GM19238 (cell line): ENCODE measurements at regions not wholly inside any gene's neighbourhood (a gene's known extent, or its start where the extent isn't known, plus 50 kb on each side); places are given as distances from the start of the nearest gene placed in this dataset.

Experiments used
- DNase-seq: peaks from one replicate; pipeline ENCODE4 v3.0.0; 2011; ENCODE audit warnings: low spot score; ENCODE audit not compliant: insufficient read length

DNA sequence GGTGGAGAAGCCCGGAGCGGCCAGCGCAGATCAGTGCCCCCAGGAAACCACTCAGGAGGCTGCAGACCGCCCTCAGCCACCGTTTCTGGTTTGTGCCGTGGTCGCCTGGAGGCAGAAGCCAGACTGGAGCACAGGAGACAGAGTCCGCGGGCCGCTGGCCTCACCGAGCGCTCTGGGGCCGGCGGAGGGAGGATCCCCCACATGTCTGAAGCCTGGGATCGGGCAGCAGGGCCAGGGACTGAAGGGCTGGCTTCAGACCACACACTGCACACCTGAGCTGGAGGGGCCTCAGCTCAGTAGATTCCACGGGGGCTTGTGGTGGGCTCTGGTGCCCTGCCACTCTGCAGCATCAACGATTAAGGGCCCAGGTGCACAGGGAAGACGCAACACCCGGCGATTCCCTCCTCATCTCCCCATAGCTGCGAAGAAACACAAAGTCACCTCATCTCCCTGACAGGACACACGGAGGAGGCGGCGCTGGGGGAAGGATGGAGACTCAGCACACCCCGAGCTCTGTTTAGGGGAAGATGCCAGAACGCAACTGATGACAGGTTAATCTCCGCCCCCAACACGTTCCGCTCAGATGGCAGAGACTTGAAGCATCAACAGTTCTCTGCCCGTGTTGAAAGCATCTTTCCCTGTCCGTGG lies 408.1 kb downstream of the GALR1 start:
- DNase-seq: no peak

DNA sequence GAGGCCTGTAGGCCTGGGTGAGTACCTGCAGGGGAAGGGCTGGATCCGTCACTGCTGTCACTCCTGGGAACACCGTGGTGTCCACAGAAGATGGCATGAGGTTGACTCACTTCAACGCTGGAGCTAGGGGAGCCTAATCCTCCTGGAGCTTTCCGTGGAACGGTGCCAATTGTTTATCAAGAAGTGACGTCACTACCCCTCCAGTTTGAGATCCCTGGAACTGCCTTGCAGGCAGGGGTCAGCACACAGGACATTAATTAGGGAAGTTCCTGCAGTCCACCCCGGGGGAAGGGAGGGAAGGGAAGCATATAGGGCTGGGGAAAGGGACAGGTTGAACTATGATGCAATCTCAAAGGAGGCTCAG lies 408.6 kb downstream of the GALR1 start:
- DNase-seq: no peak

DNA sequence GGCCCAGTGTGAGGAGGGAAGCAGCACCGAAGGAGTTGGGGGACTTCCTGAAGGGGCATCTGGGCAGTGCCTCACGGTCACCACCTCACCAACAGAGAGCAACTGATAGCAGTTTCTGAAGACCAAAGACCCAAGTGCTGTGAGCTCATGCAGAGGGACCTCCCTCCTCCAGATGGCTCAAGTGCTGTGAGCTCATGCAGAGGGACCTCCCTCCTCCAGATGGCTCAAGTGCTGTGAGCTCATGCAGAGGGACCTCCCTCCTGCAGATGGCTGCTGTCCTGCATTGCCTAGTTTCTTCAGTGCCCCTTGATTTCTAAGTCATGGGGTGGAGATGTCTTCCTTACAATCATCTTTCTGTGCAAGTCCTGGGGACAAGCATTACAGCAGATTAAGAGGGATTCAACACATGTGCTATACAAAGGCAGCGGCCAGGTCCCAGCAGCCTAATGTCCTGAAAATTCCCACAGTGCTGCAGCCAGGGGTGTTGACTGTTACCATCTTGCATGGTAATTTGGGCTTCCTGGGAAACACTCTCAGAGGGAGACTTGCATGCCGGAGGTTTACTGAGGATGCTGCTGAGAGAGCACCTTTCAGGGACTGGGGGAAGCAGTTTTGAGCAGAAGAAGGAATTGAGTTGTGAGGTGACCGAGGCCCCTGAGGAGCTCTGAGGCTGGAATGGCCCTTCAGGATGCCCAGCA lies 409.3 kb downstream of the GALR1 start:
- DNase-seq: no peak

DNA sequence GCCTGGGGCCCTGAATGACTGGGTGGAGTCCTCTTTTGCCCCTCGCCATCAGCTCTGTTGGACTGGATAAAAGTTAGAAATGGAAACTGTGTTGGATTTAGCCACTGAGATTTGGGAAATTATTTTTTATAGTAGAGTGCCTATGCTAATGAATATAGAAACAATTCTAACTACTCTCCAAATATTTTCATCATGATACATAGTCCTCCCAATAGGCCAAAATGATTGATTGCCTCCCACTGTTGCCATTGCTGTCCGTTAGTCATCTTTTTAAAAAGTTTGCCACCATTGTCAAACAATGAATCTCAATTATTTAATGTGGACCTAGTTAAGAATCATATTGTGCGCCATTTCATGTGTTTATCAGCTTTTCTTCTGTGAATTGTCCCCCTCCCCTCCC lies 417.0 kb downstream of the GALR1 start:
- no peak for DNase-seq

DNA sequence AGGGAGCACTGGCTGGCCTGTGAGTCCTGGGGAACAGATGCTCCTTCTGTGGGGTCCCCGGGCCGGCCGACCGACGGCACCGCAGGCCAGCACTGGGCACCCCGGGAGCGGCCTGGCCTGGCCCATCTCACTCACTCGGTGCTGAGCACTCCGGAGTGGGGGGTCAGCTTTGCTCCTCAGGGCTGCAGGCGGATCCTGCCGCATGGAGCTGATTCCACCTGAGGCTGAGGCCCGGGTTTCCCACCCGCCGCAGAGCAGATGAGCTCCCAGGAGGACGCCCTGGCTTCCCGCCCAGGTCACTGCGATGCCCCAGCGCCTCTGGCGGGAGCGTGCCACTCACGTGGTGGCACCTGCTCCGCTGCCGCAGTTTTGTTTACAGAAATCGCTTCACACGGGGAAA lies 418.6 kb downstream of the GALR1 start:
- no peak for DNase-seq

DNA sequence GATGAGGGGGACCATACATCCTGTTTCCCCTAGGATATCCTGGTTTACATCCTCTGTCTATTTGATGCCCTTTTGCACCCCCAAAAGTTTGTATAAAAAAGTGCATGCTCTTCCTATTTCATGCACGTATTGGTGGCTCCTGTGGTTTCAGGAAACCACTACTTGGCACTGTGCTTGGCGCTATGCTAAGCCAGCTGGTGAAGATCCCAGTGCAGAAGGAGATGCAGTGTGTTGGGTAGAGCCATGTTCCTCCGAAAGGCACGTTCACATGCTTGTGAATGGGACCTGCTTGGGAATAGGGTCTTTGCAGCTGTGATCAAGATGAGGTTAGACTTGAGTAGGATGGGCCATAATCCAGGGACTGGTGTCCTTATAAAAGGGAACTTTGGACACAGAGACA lies 419.7 kb downstream of the GALR1 start:
- DNase-seq: no peak

DNA sequence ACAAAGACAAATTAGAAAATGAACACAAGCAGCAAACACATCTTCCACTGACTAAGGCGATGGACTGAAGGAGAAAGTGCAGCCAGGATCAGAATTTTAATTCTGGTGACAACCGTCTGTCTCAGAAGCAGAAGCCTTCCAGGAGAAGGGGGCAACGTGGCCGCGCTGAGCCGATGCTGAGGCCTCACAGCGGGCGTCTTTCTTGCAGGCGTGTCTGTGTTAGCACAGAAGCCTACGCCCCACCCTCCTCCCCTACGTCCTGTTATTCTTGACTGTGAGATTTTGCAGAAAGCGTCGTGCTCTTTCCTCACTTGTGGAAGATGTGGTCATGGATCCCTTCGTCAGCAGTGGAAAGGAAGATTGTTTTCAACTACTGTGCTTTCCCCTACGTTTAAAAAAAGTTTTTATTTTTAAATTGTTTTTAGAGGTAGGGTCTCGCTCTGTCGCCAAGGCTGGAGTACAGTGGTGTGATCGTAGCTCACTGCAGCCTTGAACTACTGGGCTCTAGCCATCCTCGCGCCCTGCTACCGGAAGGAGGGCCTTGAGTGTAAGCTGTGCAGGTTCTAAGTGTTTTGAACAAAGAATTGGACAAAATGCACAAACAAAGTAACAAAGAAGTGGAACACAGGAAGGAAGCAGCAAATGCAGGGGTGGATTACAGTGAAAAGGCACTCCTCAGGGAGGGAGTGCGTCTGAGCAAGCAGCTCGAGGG lies 422.0 kb downstream of the GALR1 start:
- no peak for DNase-seq

DNA sequence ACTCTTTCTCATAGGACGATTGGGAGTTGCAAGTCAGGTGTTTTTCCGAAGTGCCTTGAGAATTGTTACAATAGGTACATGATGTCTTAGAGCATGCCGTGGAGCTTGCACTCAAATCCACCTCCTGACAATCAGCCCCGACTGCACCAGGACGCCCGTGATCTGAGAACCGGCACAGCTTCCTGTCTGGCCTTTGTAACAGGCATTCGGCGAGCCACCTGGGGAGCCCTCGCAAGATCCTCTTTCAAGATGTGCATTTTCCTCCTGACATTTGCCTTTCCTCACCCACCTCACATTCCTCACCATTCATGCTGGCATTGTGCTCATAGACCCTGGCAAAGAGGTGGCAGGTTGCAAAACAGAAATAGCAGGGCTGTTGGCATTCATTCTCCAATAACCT lies 427.3 kb downstream of the GALR1 start:
- no peak for DNase-seq

DNA sequence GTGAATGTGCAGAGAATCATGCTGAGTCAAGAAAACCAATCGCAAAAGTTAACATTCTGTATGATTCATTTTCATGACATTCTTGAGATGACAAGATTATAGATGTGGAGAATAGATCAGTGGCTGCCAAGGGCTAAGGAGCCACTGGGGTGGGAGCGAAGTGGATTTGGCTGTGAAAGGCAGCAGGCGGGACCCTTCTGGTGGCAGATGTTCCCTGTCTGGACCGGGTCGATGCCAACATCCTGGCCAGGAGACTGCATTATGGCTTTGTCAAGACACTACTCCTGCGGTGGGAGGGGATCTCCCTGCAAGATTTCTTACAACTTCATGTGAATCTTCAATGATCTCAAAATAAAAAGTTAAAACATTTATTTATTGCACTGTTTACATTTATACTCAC lies 427.9 kb downstream of the GALR1 start:
- no peak for DNase-seq

DNA sequence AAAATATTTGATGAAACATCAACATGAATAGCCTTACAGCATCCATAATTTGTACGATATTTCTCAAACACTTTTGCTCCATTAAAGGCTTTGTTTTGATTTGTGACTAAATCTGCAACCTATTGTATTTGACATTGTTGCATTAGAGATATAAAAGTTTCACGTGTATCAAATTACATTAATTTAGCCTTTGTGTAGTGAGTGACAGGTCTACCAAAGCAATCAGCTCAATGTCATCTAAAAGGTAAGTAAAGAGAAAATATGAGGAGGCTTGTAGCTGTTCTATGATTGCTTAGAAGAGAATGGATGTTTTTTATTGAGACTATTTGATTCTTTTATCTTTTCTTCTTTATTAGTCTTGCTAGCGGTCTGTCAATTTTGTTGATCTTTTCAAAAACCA lies 430.2 kb downstream of the GALR1 start:
- no peak for DNase-seq

DNA sequence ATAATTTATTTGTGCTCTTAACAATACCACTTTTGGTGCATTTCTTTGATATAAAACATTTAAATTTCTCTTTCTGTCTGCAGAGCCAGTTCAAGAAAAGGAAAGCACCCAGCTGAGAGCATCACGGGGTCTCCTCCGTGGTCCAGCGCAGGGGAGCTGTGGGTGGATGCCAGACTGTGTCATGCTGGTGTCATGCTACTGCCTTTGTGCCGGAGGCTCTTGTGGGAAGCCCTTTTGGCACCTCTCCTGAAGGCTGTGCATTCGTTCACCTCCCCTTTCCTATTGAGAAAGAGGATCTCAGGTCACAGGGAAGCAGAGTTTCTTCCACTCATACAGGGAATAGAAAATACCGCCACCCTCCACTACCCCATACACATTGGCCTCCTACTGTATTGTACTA lies 450.4 kb downstream of the GALR1 start:
- no peak for DNase-seq

DNA sequence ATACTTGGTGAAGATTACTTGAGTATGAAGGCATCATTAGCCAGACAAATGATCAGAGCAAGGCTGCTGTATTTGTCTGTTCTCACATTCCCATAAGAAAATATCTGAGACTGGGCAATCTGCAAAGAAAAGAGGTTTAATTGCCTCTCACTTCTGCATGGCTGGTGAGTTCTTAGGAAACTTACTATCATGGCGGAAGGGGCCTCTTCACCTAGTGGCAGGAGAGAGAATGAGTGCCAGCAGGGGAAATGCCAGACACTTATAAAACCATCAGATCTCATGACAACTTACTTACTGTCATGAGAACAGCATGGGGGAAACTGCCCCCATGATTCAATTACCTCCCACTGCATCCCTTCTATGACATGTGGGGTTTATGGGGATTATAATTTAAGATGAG lies 452.3 kb downstream of the GALR1 start:
- DNase-seq: no peak

DNA sequence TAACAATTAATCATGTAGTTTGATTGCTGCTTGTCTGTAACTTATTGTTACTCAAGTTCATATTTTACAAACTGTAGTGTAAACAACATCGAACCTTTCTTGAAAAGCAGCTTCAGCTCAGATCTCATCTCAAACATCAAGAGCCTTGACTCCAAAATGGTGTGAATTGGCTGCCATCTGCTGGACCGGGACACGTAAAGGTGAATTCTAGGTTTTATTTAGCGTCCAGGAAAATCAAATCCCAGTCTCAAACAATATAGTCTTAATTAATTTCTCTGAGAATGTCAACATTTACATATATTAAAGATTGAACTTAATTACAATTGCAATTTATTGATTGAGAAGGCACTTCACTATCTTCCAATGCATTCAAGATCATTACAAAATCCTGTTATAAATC lies 453.0 kb downstream of the GALR1 start:
- DNase-seq: no peak

DNA sequence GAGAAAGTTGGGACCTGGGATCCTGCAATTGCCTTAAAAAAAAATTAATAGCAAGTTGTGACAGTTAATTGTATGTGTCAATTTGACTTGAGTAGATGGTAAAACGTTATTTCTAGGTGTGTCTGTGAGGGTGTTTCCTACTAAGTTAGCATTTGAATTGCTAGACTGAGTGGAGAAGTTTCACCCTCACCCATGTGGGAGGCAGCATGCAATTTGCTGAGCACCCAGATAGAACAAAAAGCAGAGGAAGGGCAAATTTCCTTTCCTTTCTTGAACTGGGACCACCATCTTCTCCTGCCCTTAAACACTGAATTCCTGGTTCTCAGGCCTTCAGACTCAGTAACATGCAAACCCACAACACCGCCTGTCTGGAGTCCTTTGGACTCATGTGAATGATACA lies 455.7 kb downstream of the GALR1 start:
- no peak for DNase-seq

DNA sequence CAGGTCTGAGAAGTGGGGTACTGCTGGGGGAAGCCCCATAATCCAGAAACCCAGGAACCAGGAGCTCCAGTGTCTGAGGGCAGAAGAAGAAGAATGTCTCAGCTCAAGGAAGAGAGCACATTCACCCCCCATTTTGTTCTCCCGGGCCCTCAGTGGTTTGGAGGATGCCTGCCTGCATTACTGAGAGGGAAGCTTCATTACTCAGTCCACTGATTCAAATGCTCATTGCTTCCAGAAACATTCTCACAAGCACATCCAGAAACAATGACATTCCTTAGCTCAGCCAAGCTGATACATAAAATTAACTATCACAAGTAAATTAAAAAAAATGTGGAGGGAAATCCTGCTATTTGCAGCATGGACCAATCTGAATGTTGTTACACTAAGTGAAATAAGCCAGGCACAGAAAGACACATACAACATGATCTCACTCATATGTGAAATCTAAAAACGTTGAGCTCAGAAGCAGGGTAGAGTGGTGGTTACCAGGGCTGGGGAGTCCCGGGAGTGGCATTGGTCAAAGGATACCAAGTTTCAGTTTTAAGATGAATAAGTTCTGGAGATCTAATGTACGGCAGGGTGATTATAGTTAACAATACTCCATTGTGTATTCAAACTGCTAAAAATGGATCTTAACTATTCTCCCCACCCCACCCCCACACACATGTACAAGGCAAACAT lies 459.3 kb downstream of the GALR1 start:
- no peak for DNase-seq

DNA sequence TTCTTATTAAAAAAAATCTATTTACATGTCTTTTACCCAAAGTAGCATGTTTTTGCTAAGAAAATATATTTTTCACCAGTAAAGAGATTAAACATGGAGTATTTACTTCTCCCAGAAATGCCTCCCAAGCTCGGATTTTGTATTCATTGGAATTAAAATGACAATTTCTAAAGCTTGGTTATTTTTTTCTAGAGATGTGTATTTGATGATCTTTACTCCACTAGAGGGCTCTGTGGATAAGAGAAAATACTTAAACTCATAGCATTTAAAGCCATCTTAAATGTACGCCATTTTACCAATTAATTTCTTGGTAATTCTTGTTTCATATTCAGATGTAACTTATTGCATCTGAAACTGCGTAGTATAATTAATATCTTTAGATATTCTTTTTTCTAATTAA lies 461.4 kb downstream of the GALR1 start:
- no peak for DNase-seq

DNA sequence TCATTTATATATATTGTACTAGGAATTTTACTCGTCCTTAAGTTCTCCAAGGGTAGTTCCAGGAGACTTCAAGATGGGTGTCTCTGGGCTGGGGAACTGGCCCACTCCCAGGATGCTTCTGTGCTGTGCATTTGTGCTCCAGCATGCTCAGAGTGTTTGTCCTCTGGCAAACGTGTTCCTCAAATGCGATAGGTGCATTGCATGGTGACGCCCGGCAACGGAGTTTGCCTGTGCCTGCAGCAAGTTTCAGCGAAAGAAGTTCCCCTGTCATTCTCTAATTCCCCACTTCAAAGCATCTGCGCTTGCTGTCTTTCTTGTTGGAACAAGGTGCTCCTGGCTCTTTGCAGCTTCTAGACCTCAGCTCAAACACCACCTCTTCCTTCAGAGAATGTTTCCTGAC lies 465.1 kb downstream of the GALR1 start:
- no peak for DNase-seq

DNA sequence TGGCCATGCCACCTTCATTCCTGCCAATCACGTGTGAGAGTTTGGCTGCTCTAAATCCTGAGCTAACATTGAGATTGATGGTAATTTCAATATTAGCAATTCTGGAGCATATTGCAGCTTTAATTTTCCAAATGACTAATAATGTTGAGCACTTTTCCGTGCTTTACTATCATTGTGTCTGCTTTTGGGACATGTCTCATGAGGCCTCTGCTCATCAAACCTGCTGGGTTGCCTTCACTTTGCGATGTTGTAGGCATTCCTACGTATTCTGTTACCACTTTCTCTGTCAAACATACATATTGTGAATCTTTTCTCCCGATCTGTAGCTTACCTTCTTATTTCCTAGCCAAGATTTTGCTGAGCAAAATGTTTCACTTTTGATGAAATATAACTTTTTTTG lies 466.6 kb downstream of the GALR1 start:
- no peak for DNase-seq

DNA sequence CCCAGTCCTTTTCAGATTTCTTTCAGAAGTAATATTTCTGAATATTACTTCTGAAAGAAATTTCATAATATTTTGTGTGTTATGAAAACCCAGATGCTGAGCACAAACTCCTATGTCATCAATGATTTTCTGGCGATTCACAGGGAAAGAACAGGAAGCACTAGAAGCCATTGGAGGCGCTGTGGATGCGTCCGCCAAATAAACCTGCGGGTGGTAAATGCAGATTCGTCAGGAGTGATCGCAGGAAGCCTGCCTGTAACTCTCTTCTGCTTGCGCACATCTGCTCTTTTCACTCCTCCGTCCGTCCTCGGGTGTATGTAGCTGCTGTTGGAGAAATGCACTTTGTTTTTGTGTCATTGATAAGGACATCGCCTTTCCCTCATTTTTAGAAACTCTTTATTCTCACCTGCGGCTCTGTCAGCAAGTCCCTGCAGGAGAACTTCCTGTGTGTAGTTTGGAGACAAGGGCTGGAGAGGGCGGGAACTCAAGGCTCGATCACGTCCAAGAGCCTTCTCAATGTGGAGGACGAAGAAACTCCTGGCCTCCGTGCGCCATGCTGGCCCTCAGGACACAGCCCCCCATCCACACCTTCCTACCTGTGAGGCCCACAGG lies 483.8 kb downstream of the GALR1 start:
- DNase-seq: no peak

DNA sequence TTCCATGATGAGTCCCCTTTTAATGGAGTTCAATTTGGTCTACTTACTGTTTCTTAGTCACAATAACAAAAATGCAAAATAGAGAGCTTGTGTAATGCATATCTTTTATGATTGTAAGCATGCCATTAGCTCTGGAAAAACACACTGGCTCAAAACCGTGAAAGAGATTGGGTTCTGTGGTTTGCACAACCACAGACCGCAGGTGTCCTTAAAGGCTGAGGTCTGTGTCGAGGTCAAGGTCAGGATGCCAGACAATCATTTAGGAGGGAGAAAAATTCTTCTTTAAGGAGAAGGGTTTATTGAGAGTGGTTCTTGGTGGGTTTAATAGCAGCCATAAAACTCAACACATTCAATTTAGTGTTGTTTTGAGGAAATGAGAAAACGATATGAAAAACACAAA lies 487.2 kb downstream of the GALR1 start:
- no peak for DNase-seq

DNA sequence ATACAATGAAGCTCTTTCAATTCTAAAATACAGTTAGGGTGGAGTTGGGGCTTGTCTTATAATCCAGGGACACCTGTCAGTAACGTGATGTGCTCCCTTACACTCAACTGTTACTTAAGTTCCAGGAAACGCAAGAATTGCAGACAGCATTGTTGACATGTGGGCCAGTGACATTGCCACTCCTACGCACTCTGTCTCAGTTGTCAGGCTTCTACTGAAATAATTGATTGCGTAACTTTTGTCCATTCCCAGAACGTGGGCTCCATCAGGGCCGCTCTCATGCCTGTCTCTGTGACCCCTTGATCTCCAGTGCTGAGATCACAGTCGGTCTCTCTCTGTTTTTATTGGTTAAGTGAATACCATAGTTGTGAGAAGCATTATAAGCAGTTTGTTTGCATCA lies 487.8 kb downstream of the GALR1 start:
- DNase-seq: no peak

DNA sequence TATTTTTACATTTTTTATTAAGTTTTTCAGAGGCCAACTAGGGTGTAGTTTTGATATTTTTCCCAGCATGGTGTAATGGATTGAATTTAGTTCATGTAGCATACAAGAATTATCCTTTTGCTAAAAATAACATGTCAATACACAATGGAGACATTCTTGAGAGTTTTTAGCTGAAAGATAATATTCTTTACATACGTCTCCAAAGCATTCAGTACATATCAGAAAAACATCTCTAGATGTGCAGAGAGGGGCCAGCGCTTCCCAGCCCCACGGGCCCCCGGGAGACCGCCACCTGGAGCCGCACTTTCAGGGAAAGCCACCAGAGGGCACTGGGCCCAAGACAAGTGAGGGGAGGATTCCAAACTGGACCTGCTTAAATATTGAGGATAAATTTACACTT lies 499.4 kb downstream of the GALR1 start:
- no peak for DNase-seq
